ENCODE measurements at regions not wholly inside any gene's neighbourhood (a gene's known extent, or its start where the extent isn't known, plus 50 kb on each side); places are given as distances from the start of the nearest gene placed in this dataset.
A peak's percentile ranks its signal among the peaks of the same experiment; 100 is the strongest.
"Not testable (repeated sequence)": the region's sequence is repeated elsewhere in the genome, so short reads cannot be mapped to it uniquely, and the experiment has no call there.

GRCh38 chr1:121443001-121443540, 258.3 kb downstream of the SRGAP2C start:
- DNase-seq (ENCODE audit: low read depth), result no peak

GRCh38 chr1:121444096-121444495, 259.3 kb downstream of the SRGAP2C start:
- no peak for DNase-seq (ENCODE audit: low read depth)

GRCh38 chr1:121445679-121446078, 260.9 kb downstream of the SRGAP2C start:
- no peak for DNase-seq (ENCODE audit: low read depth)

- DNase-seq (ENCODE audit: low read depth), result not testable (repeated sequence)
These were observed 262.6 kb downstream of the SRGAP2C start for GRCh38 chr1:121447280-121447923.

GRCh38 chr1:121448064-121448463, 263.3 kb downstream of the SRGAP2C start:
- not testable (repeated sequence) for DNase-seq (ENCODE audit: low read depth)

GRCh38 chr1:121448851-121449250, 264.1 kb downstream of the SRGAP2C start:
- no peak for DNase-seq (ENCODE audit: low read depth)

GRCh38 chr1:121452484-121452883, 267.7 kb downstream of the SRGAP2C start:
- DNase-seq (ENCODE audit: low read depth), result no peak

GRCh38 chr1:121458291-121459048, 273.7 kb downstream of the SRGAP2C start:
- DNase-seq (ENCODE audit: low read depth), result no peak

- DNase-seq (ENCODE audit: low read depth), result no peak
These were observed 274.5 kb downstream of the SRGAP2C start for GRCh38 chr1:121459235-121459634.

- DNase-seq (ENCODE audit: low read depth), result not testable (repeated sequence)
These were observed 284.6 kb downstream of the SRGAP2C start for GRCh38 chr1:121469395-121469794.

GRCh38 chr1:121470401-121470800, 285.6 kb downstream of the SRGAP2C start:
- DNase-seq (ENCODE audit: low read depth), result not testable (repeated sequence)

- no peak for DNase-seq (ENCODE audit: low read depth)
These were observed 286.7 kb downstream of the SRGAP2C start for GRCh38 chr1:121471523-121471922.

- DNase-seq (ENCODE audit: low read depth), result no peak
These were observed 287.2 kb downstream of the SRGAP2C start for GRCh38 chr1:121472017-121472416.

- DNase-seq (ENCODE audit: low read depth), result no peak
These were observed 298.5 kb downstream of the SRGAP2C start for GRCh38 chr1:121483234-121483633.

GRCh38 chr1:121483961-121484424, 299.2 kb downstream of the SRGAP2C start:
- peak; percentile 53 for DNase-seq (ENCODE audit: low read depth)

- DNase-seq (ENCODE audit: low read depth), result not testable (repeated sequence)
These were observed 310.0 kb downstream of the SRGAP2C start for GRCh38 chr1:121494796-121495195.

GRCh38 chr1:121511455-121511854, 326.7 kb downstream of the SRGAP2C start:
- not testable (repeated sequence) for DNase-seq (ENCODE audit: low read depth)

GRCh38 chr1:121511876-121512275, 327.1 kb downstream of the SRGAP2C start:
- DNase-seq (ENCODE audit: low read depth), result not testable (repeated sequence)

- DNase-seq (ENCODE audit: low read depth), result no peak
These were observed 330.5 kb downstream of the SRGAP2C start for GRCh38 chr1:121515235-121515634.

GRCh38 chr1:121516234-121516967, 331.6 kb downstream of the SRGAP2C start:
- DNase-seq (ENCODE audit: low read depth), result no peak

GRCh38 chr1:121517586-121518230, 332.9 kb downstream of the SRGAP2C start:
- DNase-seq (ENCODE audit: low read depth), result no peak

- DNase-seq (ENCODE audit: low read depth), result no peak
These were observed 333.9 kb downstream of the SRGAP2C start for GRCh38 chr1:121518726-121519041.
